Globus pallidus (tissue), 1 donor: ENCODE measurements at regions not wholly inside any gene's neighbourhood (a gene's known extent, or its start where the extent isn't known, plus 50 kb on each side); places are given as distances from the start of the nearest gene placed in this dataset.
"Not testable (repeated sequence)": the region's sequence is repeated elsewhere in the genome, so short reads cannot be mapped to it uniquely, and the experiment has no call there.

Experiments
- DNase-seq: peaks from one replicate; pipeline ENCODE4 v3.0.0-alpha.2; 2015; ENCODE audit warnings: low spot score

DNA sequence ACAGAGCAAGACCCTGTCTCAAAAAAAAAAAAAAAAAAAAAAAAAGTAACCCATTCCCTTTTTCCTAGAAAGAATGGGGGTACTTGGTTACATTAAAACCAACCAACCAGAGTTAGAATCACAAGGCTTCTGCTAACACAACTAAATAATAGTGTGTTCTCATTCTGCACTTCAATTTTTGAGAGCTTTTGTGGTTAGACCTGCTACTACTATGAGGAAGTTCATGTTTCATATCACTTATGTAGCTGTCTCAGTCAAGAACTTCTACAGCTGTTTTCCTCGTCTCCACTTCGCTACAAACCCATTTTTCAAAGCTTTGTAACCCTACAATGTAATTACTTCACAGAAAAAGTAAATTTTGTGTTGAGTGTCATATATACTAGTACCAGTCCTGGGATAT, 58.3 kb downstream of the PDHA2 start:
- no peak for DNase-seq

DNA sequence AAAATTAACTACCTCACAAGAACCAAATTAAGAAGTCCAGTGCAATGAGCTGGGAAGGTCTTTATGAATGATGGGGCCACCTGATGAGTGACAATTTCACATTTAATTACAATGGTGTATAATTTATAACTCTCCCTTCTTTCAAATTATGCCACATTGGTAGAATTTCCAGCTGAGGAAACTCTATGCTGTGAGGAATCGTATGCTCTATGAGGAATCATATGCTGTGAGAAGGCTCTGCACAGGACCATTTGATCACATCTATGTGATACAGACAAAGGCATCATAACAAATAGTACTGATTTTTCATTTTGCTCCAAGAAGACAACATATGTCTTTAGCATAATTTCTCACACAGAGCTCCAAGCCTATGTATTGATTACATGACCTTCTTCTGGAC, 69.3 kb downstream of the PDHA2 start:
- DNase-seq = no peak

DNA sequence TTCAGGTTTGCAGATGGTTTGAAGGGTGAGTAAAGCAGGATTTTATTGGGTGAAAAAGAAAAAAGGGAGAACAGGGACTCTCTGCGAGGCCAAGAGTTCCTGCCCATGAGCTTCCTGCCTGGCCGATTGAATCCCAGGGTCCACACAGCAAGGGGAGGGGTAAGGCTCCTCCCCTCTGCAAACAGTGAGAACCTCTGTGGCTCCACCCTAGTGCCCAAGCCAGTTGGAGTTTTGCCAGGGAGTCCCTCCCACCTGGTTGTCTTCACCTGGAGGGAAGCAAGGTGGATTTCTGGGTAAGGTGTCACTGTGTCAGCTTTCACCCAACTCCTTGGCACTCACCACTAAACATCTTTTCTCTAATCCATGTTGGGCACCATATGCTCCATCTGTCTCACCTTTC, 70.9 kb downstream of the PDHA2 start:
- DNase-seq = no peak

DNA sequence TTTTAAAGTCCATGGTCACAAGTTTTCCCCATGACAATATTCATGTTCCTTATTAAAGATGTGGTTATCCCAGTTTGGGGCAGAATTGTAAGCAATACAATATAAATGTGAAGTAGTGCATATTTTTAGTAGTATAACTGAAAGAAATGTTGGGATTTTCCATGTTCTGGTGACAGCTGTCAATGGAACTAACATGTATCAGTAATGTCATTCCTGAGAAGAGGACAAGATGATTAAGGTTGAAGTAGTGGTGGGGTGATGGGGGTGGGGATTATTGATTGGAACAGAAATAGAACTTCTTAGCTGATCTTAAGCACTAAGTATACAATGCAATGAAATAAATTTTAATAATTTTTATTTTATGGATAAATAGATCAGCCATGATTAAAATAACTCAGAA, 81.6 kb downstream of the PDHA2 start:
- DNase-seq = no peak

DNA sequence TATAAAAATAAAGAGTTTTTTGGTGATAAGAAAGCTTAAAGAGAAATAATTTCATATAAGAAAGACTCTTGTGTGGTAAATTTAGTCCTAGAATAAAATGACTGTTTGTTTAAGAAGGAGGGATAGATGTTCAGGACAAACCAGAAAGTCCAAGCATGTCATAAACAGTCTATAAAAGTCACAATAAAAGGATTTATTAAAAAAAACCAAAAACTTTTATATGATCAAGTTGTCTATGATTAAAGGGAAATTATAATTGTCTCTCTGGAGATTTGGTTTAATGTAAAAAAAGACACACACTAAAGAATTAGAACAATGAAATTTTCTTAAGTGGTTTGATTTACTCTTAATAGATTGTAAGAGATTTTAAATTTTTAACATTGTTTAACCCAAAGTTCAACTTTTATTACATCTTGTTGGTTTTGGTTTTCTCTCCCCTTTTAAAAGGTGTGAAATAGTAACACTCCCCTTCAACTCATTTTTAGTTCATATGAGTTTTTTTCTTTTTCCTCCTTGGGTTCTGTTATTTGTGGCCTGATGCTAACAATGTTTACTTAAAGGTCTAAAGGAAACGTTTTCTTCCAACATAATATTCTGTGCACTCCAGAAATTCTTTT, 89.7 kb downstream of the PDHA2 start:
- no peak for DNase-seq

DNA sequence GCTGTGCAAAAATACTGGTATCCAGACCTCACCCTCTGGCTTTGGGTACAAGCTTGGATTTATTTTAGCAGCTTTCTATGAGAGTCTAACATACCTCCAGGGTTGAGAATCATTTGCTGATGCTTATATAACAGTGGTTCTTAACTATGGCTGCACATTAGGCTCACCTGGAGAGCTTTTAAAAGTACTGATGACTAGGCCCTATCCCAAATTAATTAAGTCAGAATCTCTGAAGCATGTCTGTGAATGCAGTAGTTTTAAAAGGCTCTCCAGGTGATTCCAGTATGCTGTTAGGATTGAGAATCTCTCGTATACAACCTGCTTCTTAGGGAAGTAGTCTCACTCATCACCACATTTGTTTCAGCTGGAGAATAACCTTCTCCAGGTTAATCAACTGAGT, 99.2 kb downstream of the PDHA2 start:
- DNase-seq = no peak

DNA sequence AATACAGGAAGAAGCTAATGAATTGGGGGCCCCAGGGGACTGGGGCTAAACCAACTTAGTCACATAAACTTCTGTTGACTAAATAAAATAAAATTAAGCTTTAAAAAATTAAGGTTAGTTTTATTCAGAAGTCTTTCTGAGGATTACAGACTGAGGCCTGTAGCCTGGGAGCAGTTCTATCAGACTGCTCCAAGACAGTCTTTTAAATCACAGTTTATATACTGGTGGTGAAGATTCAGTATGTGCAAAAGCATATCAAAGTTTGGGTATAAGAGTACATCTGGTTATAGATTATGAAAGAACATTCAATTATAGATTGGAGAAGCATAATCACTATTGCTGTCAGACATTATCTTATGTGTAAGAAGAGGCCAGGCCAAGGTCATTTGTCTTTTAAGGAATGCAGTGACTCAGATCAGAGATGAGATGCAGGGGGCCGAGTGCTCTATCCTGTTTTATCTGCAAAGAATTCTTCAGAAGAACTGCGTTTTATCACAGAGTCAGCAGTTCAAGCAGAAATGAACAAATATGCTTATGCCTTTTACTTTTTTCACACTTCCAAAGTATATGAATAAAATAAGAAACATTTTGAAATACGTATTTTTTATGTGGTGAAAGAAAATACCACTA, 109.4 kb downstream of the PDHA2 start:
- no peak for DNase-seq

DNA sequence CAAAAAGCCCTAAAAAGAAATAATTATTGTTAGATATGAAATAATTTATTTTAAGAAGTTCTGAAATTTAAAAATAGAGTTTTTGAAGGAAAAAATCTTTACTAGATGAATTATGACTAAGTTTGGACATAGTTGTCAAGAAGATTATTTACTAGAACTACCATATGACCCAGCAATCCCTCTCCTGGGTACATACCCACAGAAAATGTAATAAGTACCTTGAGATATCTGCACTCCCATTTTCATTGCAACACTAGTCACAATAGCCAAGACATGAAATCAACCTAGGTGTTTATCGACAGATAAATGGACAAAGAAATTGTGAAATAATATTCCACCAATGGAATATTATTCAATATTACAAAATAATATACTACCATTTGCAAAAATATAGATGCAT, 109.9 kb downstream of the PDHA2 start:
- no peak for DNase-seq

DNA sequence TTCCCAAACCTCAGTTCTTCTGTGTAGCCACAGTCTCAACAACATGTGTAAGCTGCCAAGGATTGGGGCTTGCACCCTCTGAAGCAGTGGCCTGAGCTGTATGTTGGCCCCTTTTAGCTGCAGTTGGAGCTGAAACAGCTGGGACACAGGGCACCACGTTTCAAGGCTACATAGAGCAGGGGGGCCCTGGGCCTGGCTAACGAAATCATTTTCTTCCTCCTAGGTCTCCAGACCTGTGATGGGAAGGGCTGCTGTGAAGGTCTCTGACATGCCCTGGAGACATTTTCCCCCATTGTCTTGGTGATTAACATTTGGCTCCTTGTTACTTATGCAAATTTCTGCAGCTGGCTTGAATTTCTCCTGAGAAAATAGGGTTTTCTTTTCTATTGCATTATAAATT, 112.6 kb downstream of the PDHA2 start:
- not testable (repeated sequence) for DNase-seq

DNA sequence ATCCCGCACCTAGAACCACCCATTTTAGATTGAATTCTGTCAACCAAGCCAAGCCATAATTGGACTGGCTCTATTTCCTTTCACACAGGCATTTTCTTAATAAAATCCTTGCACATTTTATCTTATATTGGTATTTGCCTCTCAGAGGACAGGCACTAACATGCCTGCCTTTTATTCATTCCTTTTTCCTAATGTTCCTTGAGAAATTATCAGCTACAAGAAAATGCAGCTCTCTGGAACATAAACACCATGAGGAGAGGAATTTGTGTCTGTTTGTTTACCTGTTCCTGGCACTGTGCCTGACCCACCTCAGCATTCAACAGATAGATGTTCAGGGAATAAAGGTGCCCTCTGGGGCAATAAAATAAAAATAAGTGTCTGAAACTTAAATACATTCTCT, 116.2 kb downstream of the PDHA2 start:
- DNase-seq = no peak

DNA sequence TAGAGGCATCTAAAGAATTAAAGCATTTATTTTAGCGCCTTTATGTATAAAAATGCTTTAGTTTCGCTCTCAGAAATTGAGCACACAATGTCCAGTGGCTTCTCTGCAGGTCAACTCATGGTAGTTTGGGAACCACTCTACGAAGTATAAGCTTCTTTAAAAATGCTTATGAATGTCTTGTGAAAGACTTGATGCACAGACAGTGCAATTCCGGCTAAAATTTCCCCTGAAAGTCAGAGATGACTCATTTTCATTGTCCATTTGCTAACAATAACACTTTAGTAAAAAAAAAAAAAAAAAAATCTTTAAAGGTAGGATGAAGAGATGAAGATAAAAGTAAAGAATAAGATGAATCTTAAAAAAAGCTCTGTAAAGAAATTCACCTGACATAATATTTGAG, 117.2 kb downstream of the PDHA2 start:
- DNase-seq = no peak

DNA sequence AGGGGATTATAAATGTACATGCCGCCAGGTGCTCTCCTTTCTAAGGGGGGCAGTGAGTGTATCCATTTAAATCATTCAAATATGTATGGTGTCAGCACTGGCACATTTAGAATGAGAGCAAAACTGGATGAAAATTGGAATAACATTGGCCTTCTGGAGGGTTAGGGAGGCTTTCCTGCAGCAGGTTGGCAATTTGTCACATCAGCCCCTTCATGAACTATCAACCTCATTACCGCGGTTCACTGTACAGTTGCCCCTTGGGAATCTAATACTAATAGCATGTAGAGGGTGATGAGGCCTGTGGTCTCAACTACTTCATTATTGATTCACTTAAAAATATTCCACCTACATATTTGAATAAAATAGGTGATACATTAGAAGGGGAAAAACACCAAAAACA, 117.9 kb downstream of the PDHA2 start:
- DNase-seq = no peak

DNA sequence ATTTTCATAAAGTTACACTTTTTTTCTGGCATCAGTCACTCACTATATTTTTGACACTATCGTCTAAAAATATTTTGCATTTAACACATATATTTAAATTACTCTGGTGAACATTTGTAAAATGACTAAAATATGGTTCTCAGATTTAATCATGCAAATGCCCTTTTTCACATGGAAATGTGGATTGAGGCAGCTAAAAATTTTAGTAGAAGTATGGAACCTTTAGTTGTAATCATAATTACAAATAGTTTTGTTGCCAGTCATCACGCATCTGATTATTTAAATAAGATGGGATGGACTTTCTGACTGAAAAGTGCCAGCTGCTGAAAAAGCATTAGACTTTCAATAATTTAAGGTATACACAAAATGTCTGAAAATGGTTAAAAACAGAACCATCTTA, 119.3 kb downstream of the PDHA2 start:
- DNase-seq = no peak

DNA sequence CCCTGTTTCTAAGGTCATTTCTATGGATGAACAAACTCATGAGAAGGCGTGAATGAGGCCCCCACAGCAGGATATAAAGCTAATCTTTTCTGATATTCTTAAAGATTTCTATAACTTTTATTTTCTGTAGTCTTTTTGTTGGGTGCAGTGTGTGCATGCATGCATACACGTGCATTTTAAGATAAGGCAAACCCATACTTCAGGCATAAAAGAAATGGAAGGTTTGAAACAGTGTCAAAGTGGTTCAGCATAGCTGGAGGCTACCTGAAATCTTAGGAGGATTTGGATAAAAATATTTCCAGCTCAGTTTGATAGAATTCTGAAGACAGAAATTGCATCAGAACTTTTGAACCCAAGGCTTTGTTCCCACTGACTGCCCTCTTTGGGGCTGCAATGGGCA, 119.7 kb downstream of the PDHA2 start:
- no peak for DNase-seq

DNA sequence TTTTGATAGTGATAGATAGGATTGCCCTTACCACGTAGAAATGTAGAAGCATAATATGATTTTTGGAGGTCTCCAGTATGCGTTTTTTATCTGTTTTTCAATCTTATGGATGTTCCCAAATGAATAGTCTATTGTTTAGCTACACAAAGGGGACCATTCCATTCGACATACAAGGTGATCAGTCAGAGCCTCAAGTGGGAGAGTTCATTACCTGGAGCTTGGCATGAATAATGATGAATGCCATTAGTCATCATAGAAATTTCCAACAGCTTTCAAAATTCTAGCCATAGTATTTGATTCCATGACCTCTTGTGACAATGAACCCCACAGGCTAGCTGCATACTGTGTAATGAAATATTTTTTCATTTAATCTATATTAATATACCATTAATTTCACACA, 123.6 kb downstream of the PDHA2 start:
- no peak for DNase-seq

DNA sequence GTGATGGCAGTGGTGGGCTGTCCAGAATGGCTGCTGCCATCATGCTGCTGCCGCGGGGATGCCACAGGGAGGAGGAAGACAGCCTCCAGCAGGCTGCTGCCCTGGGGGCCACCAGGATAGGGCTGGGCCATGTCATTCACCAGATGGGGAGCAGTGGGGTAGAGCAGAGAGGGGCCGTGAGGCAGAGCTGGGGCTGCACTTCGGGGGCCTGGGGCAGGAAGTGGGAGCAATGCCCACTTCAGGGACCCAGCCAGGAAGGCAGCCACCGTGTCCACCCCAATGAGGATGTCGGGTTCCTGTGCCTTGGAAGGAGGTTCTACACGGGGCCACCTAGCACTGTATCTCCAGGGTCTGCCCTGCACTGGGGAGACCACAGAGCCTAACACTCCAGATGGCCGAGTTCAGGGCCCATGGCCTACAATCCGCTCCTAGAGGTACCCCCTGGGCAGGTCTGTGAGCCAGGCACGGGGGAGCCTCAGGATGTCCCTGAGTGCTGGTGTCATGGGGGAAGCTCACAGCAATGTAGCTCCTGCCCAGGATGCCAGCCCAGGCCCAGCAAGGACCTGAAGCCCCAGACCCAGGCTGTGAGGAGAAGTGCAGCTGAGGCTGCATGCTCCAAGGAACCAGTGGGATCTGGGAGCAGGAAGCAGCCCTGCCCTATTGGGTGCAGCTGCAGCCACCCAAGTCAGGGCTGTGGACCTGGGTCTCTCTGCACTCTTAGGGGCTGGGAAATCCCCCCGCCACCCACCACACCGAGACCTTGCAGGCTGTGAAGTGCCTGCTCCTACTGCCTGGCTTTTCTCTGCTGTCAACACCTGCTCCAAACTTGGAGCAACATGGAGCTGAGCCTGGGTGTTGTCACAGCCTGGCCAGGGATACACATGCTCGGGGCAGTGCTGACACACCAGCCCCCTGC, 140.3 kb downstream of the PDHA2 start:
- DNase-seq = no peak

DNA sequence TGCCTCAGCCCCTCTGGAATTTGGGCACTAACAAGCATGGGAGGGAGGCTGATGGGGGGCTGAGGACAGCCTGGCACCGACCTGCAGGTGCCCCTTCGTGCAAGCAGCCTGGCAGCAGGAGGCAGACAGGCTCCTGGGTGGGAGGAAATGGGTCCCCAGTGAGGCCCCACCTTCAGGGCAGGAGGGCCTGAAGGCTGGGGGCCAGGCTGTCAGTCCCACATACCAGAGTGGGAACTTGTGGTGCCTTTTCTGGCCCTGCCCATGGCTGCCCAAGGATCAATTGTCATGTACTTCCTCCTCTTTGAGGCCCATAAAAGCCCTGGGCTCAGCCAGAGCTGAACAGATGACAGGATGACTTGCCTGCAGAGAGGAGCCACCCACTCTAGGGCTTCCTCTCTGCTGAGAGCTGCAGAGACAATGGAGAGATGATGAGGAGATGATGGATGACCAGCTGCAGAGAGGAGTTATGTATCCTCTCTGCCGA, 141.0 kb downstream of the PDHA2 start:
- no peak for DNase-seq

DNA sequence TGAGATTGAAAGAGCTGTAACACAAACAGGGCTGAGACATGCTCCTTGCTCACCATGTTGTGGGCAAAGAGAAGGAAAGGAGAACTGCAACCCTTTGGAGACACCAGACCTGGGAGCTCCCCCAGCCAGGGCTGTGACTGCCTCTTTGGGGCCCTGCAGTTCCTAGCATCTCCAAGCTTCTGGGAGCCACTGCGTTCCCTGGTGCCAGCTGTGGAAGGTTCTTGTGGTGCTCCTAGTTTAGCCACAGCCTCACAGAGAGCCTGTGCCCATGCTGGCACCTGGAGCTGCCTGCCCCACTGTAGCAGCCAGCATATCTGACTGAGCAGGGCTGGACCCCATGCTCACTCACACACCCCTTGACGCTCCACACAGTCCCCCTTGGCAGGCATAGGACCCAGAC, 141.7 kb downstream of the PDHA2 start:
- no peak for DNase-seq

DNA sequence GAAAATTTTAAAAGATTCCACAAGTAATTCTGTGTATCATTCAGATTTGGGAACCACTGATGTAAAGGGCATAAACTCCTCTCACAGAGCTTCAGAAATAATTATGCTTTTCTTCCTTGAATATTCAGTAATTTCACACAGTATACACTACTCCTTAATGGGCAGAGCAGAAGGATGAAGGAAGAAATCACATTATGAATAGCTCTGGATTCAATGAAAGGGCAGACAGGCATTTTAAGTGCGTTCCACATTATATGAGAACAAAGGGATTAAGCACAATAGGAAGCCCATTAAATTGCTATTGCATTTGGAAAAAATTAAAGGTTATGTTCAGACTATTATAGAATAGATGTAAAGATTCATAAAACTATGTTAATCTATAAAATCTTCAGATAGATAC, 142.6 kb downstream of the PDHA2 start:
- no peak for DNase-seq

DNA sequence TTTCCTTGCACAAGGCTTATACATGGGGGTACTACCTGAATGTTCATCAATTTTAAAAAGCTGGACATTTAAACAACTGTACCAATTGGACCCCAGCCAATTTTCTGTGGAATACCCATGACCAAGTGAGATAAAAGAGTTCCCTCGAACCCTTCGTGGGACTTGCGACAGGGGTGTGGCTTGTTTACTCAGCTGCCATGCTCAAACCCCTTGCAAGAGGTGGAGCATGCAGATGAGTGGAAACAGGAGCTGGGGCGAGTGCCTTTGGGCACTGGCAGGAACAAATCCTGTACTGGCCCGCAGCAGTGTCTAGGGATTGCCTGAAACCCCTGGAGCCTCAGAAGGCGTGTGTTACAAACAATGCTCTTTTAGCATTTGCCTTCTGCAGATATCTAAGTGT, 144.2 kb downstream of the PDHA2 start:
- no peak for DNase-seq

DNA sequence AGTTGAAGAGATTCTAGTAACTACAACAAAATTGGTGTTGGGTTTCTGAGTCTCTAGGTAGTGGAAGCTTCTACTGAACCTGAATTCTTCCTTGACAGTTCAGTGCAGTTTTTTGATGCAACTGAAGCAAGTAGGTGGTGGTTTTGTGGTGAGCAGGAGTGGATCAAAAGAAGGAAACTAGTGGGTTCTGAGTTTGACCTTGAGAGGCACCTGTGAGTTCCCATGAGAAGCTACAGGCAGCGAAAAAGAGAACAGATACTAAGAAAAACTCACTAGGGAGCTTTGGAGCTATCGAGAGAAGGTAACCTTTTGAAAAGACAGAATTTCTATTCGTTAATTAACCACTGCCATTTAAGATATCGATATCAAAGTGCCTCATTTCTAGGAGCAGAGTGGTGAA, 145.2 kb downstream of the PDHA2 start:
- no peak for DNase-seq

DNA sequence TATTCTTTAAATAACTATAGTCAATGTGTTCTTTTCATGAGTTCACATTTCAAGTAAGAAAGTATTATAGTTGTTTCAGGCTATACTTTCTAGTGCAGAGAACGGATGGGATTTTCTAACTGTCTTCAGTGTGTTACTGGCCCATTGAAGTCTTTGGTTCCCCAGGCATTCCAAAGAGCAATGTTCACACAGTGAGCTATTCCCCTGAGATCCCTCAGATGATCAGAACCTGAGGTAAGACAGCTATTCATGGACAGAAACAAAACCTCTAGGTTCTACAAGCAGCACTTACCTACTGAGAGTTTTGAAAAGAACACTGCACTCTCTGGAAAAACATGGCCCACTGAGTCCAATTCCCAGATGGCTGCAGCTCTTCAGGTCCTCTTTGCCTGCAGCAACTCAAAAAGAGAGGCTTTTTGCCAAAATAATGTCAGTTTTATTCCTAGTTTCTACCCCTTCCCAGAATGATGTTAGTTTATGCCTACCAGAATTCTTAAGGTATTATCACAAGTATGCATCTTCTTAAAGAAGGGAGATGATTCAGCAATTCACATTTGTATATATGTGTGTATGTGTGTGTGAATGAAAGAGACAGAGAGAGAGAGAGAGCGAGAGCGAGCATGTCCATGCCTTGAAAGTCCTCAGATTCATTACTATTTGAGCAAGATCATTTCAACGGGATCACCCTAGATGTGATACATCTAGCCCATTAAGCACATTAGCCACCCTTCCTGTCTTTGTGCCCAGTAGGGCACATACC, 146.1 kb downstream of the PDHA2 start:
- no peak for DNase-seq
